Ovary (tissue), 7 donors: ENCODE measurements at regions not wholly inside any gene's neighbourhood (a gene's known extent, or its start where the extent isn't known, plus 50 kb on each side); places are given as distances from the start of the nearest gene placed in this dataset.
"Not testable (repeated sequence)": the region's sequence is repeated elsewhere in the genome, so short reads cannot be mapped to it uniquely, and the experiment has no call there.

Experiments used
- DNase-seq, 5 donors: peaks; one replicate each; pipeline ENCODE4 v3.0.0-alpha.2; 2019 to 2020
- H3K27ac ChIP-seq, 2 donors: fragments of 200-600 bp; one replicate each; pipeline versions ENCODE4 v1.5.1 to v1.8.0; 2019 to 2022
- H3K27me3 ChIP-seq: fragments of 200-600 bp; one replicate; pipeline ENCODE4 v1.8.0; 2022
- H3K36me3 ChIP-seq: fragments of 200-600 bp; sonication (generic); one replicate; pipeline ENCODE4 v1.5.1; 2019
- H3K4me1 ChIP-seq: one replicate; pipeline ENCODE4 v1.8.1; 2013; ENCODE audit warnings: mild to moderate bottlenecking, moderate library complexity; ENCODE audit not compliant: insufficient read depth
- H3K4me3 ChIP-seq: fragments of 200-600 bp; sonication (generic); one replicate; pipeline ENCODE4 v1.5.1; 2017
- H3K9me3 ChIP-seq, 2 donors: fragments of 200-600 bp in 1 of 2; sonication (generic) in 1 of 2; one replicate each; pipeline versions ENCODE4 v1.5.1 to v1.8.1; 2013 to 2019; ENCODE audit warnings: mild to moderate bottlenecking in 1 of 2, moderate library complexity in 1 of 2
- EP300 ChIP-seq: sonication (generic); formaldehyde crosslinking; IDR thresholded peaks from one replicate; pipeline ENCODE4 v1.6.1; 2017; ENCODE audit warnings: antibody characterized with exemption
- POLR2A ChIP-seq: fragments of 450-650 bp; IDR thresholded peaks from one replicate; pipeline ENCODE4 v1.6.1; 2017; ENCODE audit warnings: antibody characterized with exemption, mild to moderate bottlenecking, moderate library complexity
- WGBS, 3 donors: extraction: QIAGEN DNeasy Blood & Tissue Kit in 1 of 3; methylation state at CpG; one replicate each; pipeline versions ENCODE4 v1.1.5 to v1.1.7; 2013 to 2017; 5-methylcytosine and 5-hydroxymethylcytosine counted together
- intact Hi-C, 4 donors: fragments of 100-400 bp; cut with DNase I; formaldehyde crosslinking; loops; one replicate each; pipeline versions ENCODE4 v1.11.0 to v1.15.1; 2022 to 2023
- TF ChIP-seq, protein P1 (sequence below), 3 donors: fragments of 450-650 bp in 2 of 3; fragments of 200-600 bp in 1 of 3; IDR thresholded peaks; one replicate each; pipeline versions ENCODE4 v1.5.1 to v1.8.0; 2016 to 2022; ENCODE audit warnings: antibody characterized with exemption in 3 of 3, mild to moderate bottlenecking in 1 of 3
- donor health status: DM: no; HTN: no; CAD: no; lungs with moderate emphysema.
- donor health status: DM: no; HTN: no; CAD: no.
- donor health status: Bipolar disorder and iron deficiency.
- donor health status: DM: no; HTN: no; CAD: no.
- donor health status: DM: yes; HTN: yes; CAD: no.

DNA sequence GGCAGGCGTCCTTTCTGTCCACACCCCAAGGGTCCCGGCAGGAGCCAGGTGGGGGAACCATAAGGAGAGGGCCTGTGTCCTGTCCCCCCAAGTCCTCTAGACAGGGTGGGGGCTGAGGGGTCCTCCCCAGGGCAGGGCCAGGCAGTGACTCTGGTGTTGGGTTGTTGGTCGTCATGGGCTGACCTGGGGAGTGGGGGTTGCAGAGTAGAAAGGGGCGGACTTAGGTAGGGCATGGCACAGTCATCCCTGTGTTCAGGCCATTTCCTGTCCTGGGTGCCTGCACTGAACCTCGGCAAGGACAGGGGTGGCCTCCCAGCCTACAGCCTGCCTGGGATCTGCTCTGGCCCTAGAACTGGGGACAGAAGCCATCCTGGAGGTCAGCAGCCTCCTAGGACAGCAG lies 356.2 kb downstream of the TMEM121 start:
- no peak overlapping the region for H3K4me3 ChIP-seq
- H3K27me3 ChIP-seq = no peaks in the 10 kb centered on the region
- DNase-seq = peak; percentile 1 to 11 (median 3)
- H3K36me3 ChIP-seq = no peaks in the 10 kb centered on the region
- TF ChIP-seq EP300 (no peak), POLR2A (no peak)
- TF ChIP-seq, protein P1, sequence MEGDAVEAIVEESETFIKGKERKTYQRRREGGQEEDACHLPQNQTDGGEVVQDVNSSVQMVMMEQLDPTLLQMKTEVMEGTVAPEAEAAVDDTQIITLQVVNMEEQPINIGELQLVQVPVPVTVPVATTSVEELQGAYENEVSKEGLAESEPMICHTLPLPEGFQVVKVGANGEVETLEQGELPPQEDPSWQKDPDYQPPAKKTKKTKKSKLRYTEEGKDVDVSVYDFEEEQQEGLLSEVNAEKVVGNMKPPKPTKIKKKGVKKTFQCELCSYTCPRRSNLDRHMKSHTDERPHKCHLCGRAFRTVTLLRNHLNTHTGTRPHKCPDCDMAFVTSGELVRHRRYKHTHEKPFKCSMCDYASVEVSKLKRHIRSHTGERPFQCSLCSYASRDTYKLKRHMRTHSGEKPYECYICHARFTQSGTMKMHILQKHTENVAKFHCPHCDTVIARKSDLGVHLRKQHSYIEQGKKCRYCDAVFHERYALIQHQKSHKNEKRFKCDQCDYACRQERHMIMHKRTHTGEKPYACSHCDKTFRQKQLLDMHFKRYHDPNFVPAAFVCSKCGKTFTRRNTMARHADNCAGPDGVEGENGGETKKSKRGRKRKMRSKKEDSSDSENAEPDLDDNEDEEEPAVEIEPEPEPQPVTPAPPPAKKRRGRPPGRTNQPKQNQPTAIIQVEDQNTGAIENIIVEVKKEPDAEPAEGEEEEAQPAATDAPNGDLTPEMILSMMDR (IDR thresholded peaks at IDR 0.05) = no peak
- intact Hi-C loops = no loop called here
- H3K27ac ChIP-seq = no peak overlapping the region
- no peaks in the 10 kb centered on the region for H3K9me3 ChIP-seq
- H3K4me1 ChIP-seq = no peaks in the 10 kb centered on the region
- 61 to 65% (median 64%) methylated on average over 4 to 5 of the region's 5 CpGs for WGBS, 3 donors

DNA sequence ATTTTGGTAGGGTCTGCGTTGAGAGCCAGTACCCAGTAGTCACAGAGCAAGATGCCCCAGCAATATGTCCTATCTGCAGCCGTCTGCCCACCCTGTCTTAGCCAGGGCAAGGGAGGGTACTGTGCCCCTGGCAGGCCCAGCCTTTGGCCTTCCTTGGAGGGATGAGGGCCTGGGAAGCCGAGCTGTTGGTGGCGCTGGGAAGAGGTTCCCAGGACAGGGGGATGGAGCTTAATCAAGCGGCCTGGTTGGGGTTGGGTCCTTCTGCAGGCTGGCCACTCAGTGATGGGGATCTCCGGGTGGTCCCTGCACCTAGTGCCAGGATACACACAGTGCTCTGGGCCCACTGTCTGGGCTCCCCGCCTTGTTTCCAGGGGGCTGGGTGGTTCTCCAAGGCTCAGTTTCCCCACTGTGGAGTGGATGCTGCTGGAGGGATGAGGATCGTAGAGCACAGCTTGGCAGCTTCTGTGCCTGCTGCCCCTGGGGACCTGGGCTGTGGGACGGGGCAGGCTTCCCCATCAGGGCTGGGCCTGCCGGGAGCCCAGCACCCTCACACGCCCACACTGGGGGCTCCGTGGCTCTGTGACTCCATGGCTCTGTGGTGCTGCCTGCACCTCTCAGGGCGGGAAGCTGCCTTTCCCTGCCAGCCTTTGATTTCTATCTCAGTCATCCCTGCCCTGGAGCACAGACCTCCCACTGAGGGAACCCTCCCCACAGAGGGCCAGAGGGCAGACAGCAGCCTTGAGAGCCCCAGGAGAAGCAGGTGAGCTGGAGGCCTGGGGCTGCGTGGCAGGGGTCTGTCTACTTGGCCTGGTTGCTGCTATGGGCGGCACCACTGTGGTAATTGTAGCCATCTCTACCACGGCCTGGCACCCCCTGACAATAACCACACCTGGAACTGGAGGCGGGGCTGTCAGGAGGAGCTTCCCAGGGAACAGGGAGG lies 357.0 kb downstream of the TMEM121 start:
- Histone ChIP-seq H3K9me3 (no peaks in the 10 kb centered on the region), H3K27ac (no peak overlapping the region), H3K4me1 (no peaks in the 10 kb centered on the region), H3K27me3 (no peaks in the 10 kb centered on the region), H3K4me3 (no peak overlapping the region), H3K36me3 (no peaks in the 10 kb centered on the region)
- no peak for TF ChIP-seq POLR2A
- TF ChIP-seq, protein P1 (IDR thresholded peaks at IDR 0.05) = no peak
- no peak for TF ChIP-seq EP300
- intact Hi-C loops = no loop called here
- 75 to 83% (median 81%) methylated on average over 15 to 17 of the region's 17 CpGs for WGBS, 3 donors
- peak in 4 of 5 donors; percentile 5 to 15 (median 6) for DNase-seq

DNA sequence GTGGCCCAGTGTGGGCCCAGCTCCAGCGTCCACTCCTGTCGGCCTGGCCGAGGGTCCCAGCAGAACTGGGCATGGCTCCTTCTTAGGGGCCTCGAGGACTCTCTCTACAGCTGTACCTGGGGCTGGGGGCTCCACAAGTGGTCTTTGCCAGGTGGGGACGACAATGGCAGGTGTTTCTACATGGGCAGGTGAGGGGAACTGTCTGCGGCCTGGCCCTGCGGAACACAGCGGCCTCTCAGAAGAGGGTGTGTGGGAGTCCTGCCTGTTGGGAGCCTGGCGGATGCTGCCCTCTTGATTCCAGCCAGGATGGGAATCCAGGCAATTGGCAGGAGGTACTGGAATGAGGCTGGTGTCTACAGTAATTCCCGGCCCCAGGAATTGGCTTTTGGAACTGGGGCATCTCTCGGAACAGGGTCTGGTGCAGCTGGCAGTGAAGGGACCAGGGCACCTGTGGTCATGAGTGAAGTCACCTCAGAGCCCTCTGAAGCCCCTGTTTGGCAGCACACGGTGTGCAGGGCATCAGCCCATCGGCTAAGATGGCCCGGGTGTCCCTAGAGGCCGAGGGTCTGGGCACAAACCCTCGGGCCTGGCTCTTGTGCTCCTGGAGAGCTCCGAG lies 357.9 kb downstream of the TMEM121 start:
- 72 to 75% (median 74%) methylated on average over 10 to 16 of the region's 17 CpGs for WGBS, 3 donors
- H3K27ac ChIP-seq, intact Hi-C loops, H3K4me3 ChIP-seq, H3K36me3 ChIP-seq, H3K4me1 ChIP-seq, H3K9me3 ChIP-seq, H3K27me3 ChIP-seq: not testable (repeated sequence)
- peak in 3 of 5 donors; percentile 0 to 2 (median 2) for DNase-seq

DNA sequence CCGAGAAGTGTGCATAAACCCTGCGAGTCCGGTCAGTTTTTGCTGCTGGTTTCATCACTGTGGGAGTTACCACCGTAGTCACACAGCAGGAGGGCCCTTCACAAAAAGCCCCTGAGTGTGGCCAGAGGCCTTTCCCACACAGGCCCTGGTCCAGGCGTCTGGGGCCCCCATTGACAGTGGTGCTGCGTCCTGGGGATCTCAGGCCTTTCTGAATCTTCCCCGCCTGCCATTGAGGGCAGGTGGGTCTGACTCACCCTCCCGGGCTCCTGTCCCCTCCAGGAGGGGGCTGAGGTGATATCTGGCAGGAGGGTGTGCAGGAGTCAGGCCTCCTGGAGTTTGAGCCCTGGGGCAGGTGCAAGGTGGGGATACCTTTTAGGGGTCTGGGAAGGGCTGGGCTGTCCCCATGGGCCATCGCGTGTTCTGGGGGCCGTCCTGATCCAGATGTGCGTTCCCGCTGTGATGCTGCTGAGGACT lies 358.5 kb downstream of the TMEM121 start:
- intact Hi-C loops = no loop called here
- no peaks in the 10 kb centered on the region for H3K36me3 ChIP-seq
- H3K4me3 ChIP-seq = no peak overlapping the region
- DNase-seq = peak; percentile 0 to 12 (median 3)
- no peak overlapping the region for H3K27ac ChIP-seq
- WGBS, 3 donors = 52 to 80% (median 60%) methylated on average over 11 to 13 of the region's 13 CpGs
- no peaks in the 10 kb centered on the region for H3K27me3 ChIP-seq
- H3K9me3 ChIP-seq = no peaks in the 10 kb centered on the region
- no peak for TF ChIP-seq POLR2A
- TF ChIP-seq, protein P1 (IDR thresholded peaks at IDR 0.05) = no peak
- no peak for TF ChIP-seq EP300
- H3K4me1 ChIP-seq = no peaks in the 10 kb centered on the region
